CD8-positive, alpha-beta memory T cell (primary cell): ENCODE measurements at regions not wholly inside any gene's neighbourhood (a gene's known extent, or its start where the extent isn't known, plus 50 kb on each side); places are given as distances from the start of the nearest gene placed in this dataset.
"Not testable (repeated sequence)": the region's sequence is repeated elsewhere in the genome, so short reads cannot be mapped to it uniquely, and the experiment has no call there.

Source experiments
- CTCF ChIA-PET: fragments of 350-600 bp; sonication (Branson Sonifier 250); formaldehyde crosslinking; loops from one replicate; lab custom pipeline; 2021; ENCODE audit warnings: antibody characterized with exemption; lab: Charles Lee
- POLR2A ChIA-PET: fragments of 350-600 bp; sonication (Branson Sonifier 250); formaldehyde crosslinking; loops from one replicate; lab custom pipeline; 2021; ENCODE audit warnings: antibody characterized with exemption; lab: Charles Lee
- DNase-seq, 5 donors: peaks; one replicate each; pipeline versions ENCODE4 v3.0.0 to v3.0.0-alpha.2; 2020 to 2022; ENCODE audit warnings: mixed read lengths in 1 of 5
- H3K27ac ChIP-seq: one replicate; pipeline ENCODE4 v1.7.0; 2013; ENCODE audit warnings: low read depth, mild to moderate bottlenecking, low read length, moderate library complexity
- H3K27me3 ChIP-seq: 2 replicates; pipeline ENCODE4 v1.7.0; 2013; ENCODE audit warnings: low read length, mild to moderate bottlenecking; ENCODE audit not compliant: insufficient read depth, poor library complexity, severe bottlenecking
- H3K36me3 ChIP-seq: 2 replicates; pipeline ENCODE4 v1.7.0; 2013; ENCODE audit warnings: mild to moderate bottlenecking, low read length, moderate library complexity; ENCODE audit not compliant: insufficient read depth
- H3K4me1 ChIP-seq: 2 replicates; pipeline ENCODE4 v1.7.0; 2013; ENCODE audit warnings: mild to moderate bottlenecking, low read length, moderate library complexity; ENCODE audit not compliant: insufficient read depth
- H3K4me3 ChIP-seq: 2 replicates; pipeline ENCODE4 v1.7.0; 2013; ENCODE audit warnings: mild to moderate bottlenecking, low read length
- H3K9me3 ChIP-seq: 2 replicates; pipeline ENCODE4 v1.7.0; 2013; ENCODE audit warnings: mild to moderate bottlenecking, low read length
- H3K27ac Mint-ChIP-seq, 8 donors: one replicate each; pipeline ENCODE4 v1.8.0; 2020 to 2021; ENCODE audit warnings: mixed read lengths in 8 of 8, mild to moderate bottlenecking in 6 of 8, inconsistent platforms in 3 of 8, moderate library complexity in 3 of 8
- H3K27me3 Mint-ChIP-seq, 2 donors: one replicate each; pipeline ENCODE4 v1.8.0; 2020 to 2021; ENCODE audit warnings: mixed read lengths in 2 of 2, mild to moderate bottlenecking in 1 of 2, moderate library complexity in 1 of 2
- H3K36me3 Mint-ChIP-seq, 3 donors: one replicate each; pipeline ENCODE4 v1.8.0; 2020 to 2021; ENCODE audit warnings: mixed read lengths in 3 of 3, inconsistent platforms in 1 of 3, mild to moderate bottlenecking in 1 of 3
- H3K4me1 Mint-ChIP-seq, 3 donors: one replicate each; pipeline ENCODE4 v1.8.0; 2020 to 2021; ENCODE audit warnings: mixed read lengths in 3 of 3, inconsistent platforms in 1 of 3, mild to moderate bottlenecking in 1 of 3
- H3K4me3 Mint-ChIP-seq, 7 donors: one replicate each; pipeline ENCODE4 v1.8.0; 2020 to 2021; ENCODE audit warnings: mixed read lengths in 7 of 7, mild to moderate bottlenecking in 6 of 7, moderate library complexity in 4 of 7, inconsistent platforms in 2 of 7
- H3K9me3 Mint-ChIP-seq, 5 donors: one replicate each; pipeline ENCODE4 v1.8.0; 2020 to 2022; ENCODE audit warnings: mixed read lengths in 5 of 5, mild to moderate bottlenecking in 3 of 5, moderate library complexity in 2 of 5, inconsistent platforms in 1 of 5

DNA sequence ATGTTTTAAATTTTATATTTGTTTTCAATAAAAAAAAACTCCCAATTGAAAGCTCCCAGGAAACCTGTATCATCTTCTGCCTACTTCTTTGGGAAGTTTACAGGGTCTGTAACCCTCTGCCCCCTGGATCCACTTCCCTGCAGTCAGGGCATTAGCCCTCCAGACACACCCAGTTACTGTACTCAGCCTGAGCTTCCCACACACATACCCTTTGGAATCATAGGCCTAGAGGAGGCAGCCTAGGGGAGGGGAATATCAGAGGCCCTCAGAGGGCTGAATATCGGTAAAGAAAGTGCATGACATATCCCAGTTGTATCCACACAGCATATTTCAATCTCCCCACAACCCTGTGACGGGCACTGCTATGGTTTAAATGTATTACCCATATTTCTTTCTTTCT, 56.2 kb upstream of the TFPI start:
- H3K4me1 Mint-ChIP-seq, H3K27ac ChIP-seq, H3K9me3 ChIP-seq, H3K27me3 Mint-ChIP-seq, H3K4me3 Mint-ChIP-seq, H3K4me1 ChIP-seq, CTCF ChIA-PET, H3K36me3 ChIP-seq, DNase-seq, H3K27ac Mint-ChIP-seq, H3K9me3 Mint-ChIP-seq, POLR2A ChIA-PET, H3K4me3 ChIP-seq, H3K36me3 Mint-ChIP-seq, H3K27me3 ChIP-seq: not testable (repeated sequence)

DNA sequence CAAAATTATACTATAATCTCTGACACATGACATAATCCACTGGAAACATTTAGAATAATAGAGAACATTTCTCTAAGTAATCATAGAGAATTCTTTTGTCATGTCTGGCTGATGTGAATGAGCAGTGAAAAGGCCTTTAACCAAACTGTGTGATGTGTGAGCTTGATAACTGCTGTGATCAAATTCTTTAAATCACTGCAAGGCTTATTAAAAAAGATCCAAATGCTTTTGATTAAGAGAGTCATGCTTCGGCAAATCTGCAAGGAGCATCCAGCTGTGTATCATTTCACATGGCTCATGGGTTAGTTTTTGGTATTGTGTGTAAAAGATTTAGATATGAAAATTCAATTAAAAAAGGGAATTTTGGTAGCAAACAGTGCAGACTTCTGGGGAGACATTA, 58.6 kb upstream of the TFPI start:
- Mint-ChIP-seq H3K4me1 (no peaks in the 10 kb centered on the region), H3K27ac (no peak overlapping the region), H3K27me3 (no peaks in the 10 kb centered on the region), H3K4me3 (no peak overlapping the region), H3K9me3 (peaks cover 0 to 7% (median 0%) of the 10 kb centered on the region in 5 donors), H3K36me3 (no peaks in the 10 kb centered on the region)
- ChIA-PET CTCF (no interaction called here), POLR2A (no interaction called here)
- Histone ChIP-seq H3K4me3 (no peak overlapping the region), H3K36me3 (no peaks in the 10 kb centered on the region), H3K9me3 (no peaks in the 10 kb centered on the region), H3K27me3 (no peaks in the 10 kb centered on the region), H3K27ac (no peak overlapping the region), H3K4me1 (no peaks in the 10 kb centered on the region)
- no peak for DNase-seq

- H3K27me3 ChIP-seq, result no peaks in the 10 kb centered on the region
- no peaks in the 10 kb centered on the region for H3K27me3 Mint-ChIP-seq
- H3K9me3 Mint-ChIP-seq, result peaks cover 0 to 7% (median 0%) of the 10 kb centered on the region in 5 donors
- H3K36me3 ChIP-seq, result no peaks in the 10 kb centered on the region
- H3K4me1 ChIP-seq, result no peaks in the 10 kb centered on the region
- ChIA-PET CTCF (no interaction called here), POLR2A (no interaction called here)
- DNase-seq, result no peak
- no peak overlapping the region for H3K27ac Mint-ChIP-seq
- no peaks in the 10 kb centered on the region for H3K9me3 ChIP-seq
- no peak overlapping the region for H3K27ac ChIP-seq
- H3K4me3 Mint-ChIP-seq, result no peak overlapping the region
- no peaks in the 10 kb centered on the region for H3K4me1 Mint-ChIP-seq
- no peaks in the 10 kb centered on the region for H3K36me3 Mint-ChIP-seq
- no peak overlapping the region for H3K4me3 ChIP-seq
These were observed 60.5 kb upstream of the TFPI start for GRCh38 chr2:187614756-187615155.

DNA sequence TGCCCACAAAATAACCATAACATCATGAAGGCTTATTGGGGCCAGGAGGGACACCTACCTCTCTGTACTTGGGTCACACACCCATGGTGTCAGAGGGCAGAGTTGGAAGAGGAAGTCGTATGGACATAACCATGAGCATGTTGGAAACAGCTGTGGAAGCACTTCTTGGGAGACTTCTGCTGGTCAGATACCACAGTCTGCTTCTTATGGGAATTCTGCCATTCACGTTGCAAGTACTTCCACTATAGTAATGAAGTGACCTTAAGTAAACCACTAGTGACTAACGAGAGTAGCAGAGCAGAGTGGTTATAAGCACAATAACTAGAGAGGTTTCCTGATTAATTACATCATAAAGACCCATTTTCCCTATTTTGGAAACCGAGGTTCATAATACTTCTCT, 61.1 kb upstream of the TFPI start:
- no peaks in the 10 kb centered on the region for H3K36me3 ChIP-seq
- CTCF ChIA-PET, result no interaction called here
- H3K9me3 ChIP-seq, result no peaks in the 10 kb centered on the region
- no peaks in the 10 kb centered on the region for H3K4me1 ChIP-seq
- no peak overlapping the region for H3K27ac ChIP-seq
- no peak for DNase-seq
- H3K36me3 Mint-ChIP-seq, result no peaks in the 10 kb centered on the region
- no peak overlapping the region for H3K4me3 Mint-ChIP-seq
- peaks cover 0 to 9% (median 0%) of the 10 kb centered on the region in 5 donors for H3K9me3 Mint-ChIP-seq
- no peaks in the 10 kb centered on the region for H3K4me1 Mint-ChIP-seq
- POLR2A ChIA-PET, result no interaction called here
- no peak overlapping the region for H3K27ac Mint-ChIP-seq
- H3K4me3 ChIP-seq, result no peak overlapping the region
- no peaks in the 10 kb centered on the region for H3K27me3 Mint-ChIP-seq
- no peaks in the 10 kb centered on the region for H3K27me3 ChIP-seq

DNA sequence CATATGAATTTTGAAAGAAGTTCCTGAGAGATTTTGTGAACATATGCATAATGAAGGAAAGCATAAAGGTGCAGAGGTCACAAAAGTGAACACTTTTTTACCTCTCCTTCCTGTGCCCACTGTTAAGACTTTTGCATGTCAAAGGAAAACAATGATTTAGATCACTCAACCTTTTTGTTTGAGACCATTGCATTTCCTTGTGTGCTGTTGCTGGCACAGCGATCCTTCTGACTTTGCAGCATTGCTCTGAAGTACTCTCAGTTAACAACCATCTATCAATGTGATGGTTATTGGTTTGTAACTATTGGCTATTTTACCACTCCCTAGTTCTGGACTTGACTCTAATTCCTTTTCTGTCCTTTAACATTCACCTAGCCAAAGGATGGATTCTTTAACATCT, 61.7 kb upstream of the TFPI start:
- Histone ChIP-seq H3K27ac (no peak overlapping the region), H3K4me1 (no peaks in the 10 kb centered on the region), H3K4me3 (no peak overlapping the region), H3K36me3 (no peaks in the 10 kb centered on the region), H3K27me3 (no peaks in the 10 kb centered on the region), H3K9me3 (no peaks in the 10 kb centered on the region)
- no peaks in the 10 kb centered on the region for H3K27me3 Mint-ChIP-seq
- DNase-seq, result no peak
- no peaks in the 10 kb centered on the region for H3K36me3 Mint-ChIP-seq
- no peak overlapping the region for H3K27ac Mint-ChIP-seq
- H3K4me3 Mint-ChIP-seq, result no peak overlapping the region
- H3K4me1 Mint-ChIP-seq, result no peaks in the 10 kb centered on the region
- CTCF ChIA-PET, result no interaction called here
- POLR2A ChIA-PET, result no interaction called here
- H3K9me3 Mint-ChIP-seq, result peaks cover 0 to 11% (median 0%) of the 10 kb centered on the region in 5 donors

DNA sequence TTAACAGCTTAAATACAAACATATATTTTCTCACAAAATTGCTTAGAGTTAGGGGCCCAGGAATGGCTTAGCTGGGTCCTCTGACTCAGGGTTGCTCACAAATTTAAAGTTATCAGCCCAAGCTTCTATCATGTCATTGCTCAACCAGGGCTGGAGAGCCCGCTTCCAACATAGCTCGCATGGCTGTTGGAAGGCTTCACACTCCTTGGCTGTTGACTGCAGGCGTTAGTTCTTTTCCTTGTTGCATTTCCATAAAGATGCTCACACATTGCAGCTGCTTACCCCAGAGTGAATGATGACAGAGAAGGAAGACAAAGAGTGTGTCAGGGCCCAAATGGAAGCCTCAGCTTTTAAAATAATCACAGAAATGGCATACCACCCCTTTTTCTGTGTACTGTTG, 62.9 kb upstream of the TFPI start:
- H3K27ac ChIP-seq, result no peak overlapping the region
- H3K9me3 ChIP-seq, result no peaks in the 10 kb centered on the region
- no peaks in the 10 kb centered on the region for H3K27me3 Mint-ChIP-seq
- H3K27ac Mint-ChIP-seq, result no peak overlapping the region
- H3K36me3 Mint-ChIP-seq, result no peaks in the 10 kb centered on the region
- POLR2A ChIA-PET, result no interaction called here
- no peak overlapping the region for H3K4me3 Mint-ChIP-seq
- no peaks in the 10 kb centered on the region for H3K27me3 ChIP-seq
- no peaks in the 10 kb centered on the region for H3K4me1 Mint-ChIP-seq
- peaks cover 0 to 11% (median 0%) of the 10 kb centered on the region in 5 donors for H3K9me3 Mint-ChIP-seq
- no peak overlapping the region for H3K4me3 ChIP-seq
- DNase-seq, result no peak
- H3K4me1 ChIP-seq, result no peaks in the 10 kb centered on the region
- CTCF ChIA-PET, result no interaction called here
- H3K36me3 ChIP-seq, result no peaks in the 10 kb centered on the region

DNA sequence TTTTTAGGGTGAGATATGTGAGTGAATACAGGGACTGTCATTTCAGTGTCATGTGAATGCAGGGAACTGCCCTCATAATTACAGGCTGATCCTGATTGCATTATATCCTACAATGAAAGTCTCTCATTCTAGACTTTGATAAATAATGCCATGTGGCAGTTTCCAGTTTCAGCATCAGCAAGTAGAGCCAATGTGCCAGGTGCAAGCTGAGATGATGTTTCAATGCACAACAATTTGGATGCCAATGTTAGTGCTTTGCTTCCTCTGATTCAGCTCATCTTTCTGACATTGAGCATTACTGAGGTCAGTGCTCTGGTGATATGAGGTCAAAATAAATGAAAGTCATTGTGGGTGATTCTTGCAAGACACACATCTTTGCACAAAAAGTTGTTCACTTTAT, 63.7 kb upstream of the TFPI start:
- peaks cover 0 to 10% (median 0%) of the 10 kb centered on the region in 5 donors for H3K9me3 Mint-ChIP-seq
- H3K27me3 ChIP-seq, result no peaks in the 10 kb centered on the region
- H3K27ac Mint-ChIP-seq, result no peak overlapping the region
- H3K9me3 ChIP-seq, result no peaks in the 10 kb centered on the region
- no peaks in the 10 kb centered on the region for H3K36me3 Mint-ChIP-seq
- POLR2A ChIA-PET, result no interaction called here
- H3K4me1 ChIP-seq, result no peaks in the 10 kb centered on the region
- no peaks in the 10 kb centered on the region for H3K27me3 Mint-ChIP-seq
- H3K4me3 Mint-ChIP-seq, result no peak overlapping the region
- DNase-seq, result no peak
- H3K36me3 ChIP-seq, result no peaks in the 10 kb centered on the region
- no peak overlapping the region for H3K27ac ChIP-seq
- H3K4me1 Mint-ChIP-seq, result no peaks in the 10 kb centered on the region
- no peak overlapping the region for H3K4me3 ChIP-seq
- CTCF ChIA-PET, result no interaction called here

GRCh38 chr2:187618813-187619212, 64.6 kb upstream of the TFPI start:
- ChIA-PET POLR2A (no interaction called here), CTCF (no interaction called here)
- no peak overlapping the region for H3K4me3 ChIP-seq
- H3K27ac Mint-ChIP-seq, result no peak overlapping the region
- no peak for DNase-seq
- no peak overlapping the region for H3K4me3 Mint-ChIP-seq
- H3K9me3 ChIP-seq, result no peaks in the 10 kb centered on the region
- H3K9me3 Mint-ChIP-seq, result peaks cover 0 to 9% (median 0%) of the 10 kb centered on the region in 5 donors
- H3K36me3 Mint-ChIP-seq, result no peaks in the 10 kb centered on the region
- H3K36me3 ChIP-seq, result no peaks in the 10 kb centered on the region
- H3K4me1 Mint-ChIP-seq, result no peaks in the 10 kb centered on the region
- H3K27ac ChIP-seq, result no peak overlapping the region
- no peaks in the 10 kb centered on the region for H3K27me3 ChIP-seq
- no peaks in the 10 kb centered on the region for H3K4me1 ChIP-seq
- H3K27me3 Mint-ChIP-seq, result no peaks in the 10 kb centered on the region

GRCh38 chr2:187627153-187627552, 72.9 kb upstream of the TFPI start:
- H3K27me3 Mint-ChIP-seq, result no peaks in the 10 kb centered on the region
- ChIA-PET POLR2A (no interaction called here), CTCF (no interaction called here)
- H3K4me3 ChIP-seq, result no peak overlapping the region
- H3K36me3 ChIP-seq, result no peaks in the 10 kb centered on the region
- H3K27ac ChIP-seq, result no peak overlapping the region
- no peaks in the 10 kb centered on the region for H3K36me3 Mint-ChIP-seq
- H3K27ac Mint-ChIP-seq, result no peak overlapping the region
- no peaks in the 10 kb centered on the region for H3K27me3 ChIP-seq
- no peaks in the 10 kb centered on the region for H3K4me1 ChIP-seq
- H3K9me3 ChIP-seq, result no peaks in the 10 kb centered on the region
- H3K9me3 Mint-ChIP-seq, result peaks cover 4 to 17% (median 5%) of the 10 kb centered on the region in 5 donors
- no peak for DNase-seq
- H3K4me1 Mint-ChIP-seq, result no peaks in the 10 kb centered on the region
- no peak overlapping the region for H3K4me3 Mint-ChIP-seq
